Left lobe of liver (tissue), 2 donors: ENCODE measurements at regions not wholly inside any gene's neighbourhood (a gene's known extent, or its start where the extent isn't known, plus 50 kb on each side); places are given as distances from the start of the nearest gene placed in this dataset.
A peak's percentile ranks its signal among the peaks of the same experiment; 100 is the strongest.

ENCODE experiments used
- ATAC-seq: fragments of 200-7000 bp; cut with Tn5 transposase; one replicate; pipeline ENCODE4 v1.9.1; 2020; ENCODE audit warnings: mild to moderate bottlenecking, moderate library complexity
- DNase-seq: peaks from one replicate; pipeline ENCODE4 v3.0.0-alpha.2; 2020; ENCODE audit warnings: low spot score
- donor health status: DM: no; HTN: no; CAD: no; lungs with moderate emphysema.
- donor health status: DM: no; HTN: yes; CAD: no.

- ATAC-seq: no peak
- DNase-seq: no peak
Observed at GRCh38 chr5:52710310-52710971, 77.3 kb upstream of the ITGA1 start.

DNA sequence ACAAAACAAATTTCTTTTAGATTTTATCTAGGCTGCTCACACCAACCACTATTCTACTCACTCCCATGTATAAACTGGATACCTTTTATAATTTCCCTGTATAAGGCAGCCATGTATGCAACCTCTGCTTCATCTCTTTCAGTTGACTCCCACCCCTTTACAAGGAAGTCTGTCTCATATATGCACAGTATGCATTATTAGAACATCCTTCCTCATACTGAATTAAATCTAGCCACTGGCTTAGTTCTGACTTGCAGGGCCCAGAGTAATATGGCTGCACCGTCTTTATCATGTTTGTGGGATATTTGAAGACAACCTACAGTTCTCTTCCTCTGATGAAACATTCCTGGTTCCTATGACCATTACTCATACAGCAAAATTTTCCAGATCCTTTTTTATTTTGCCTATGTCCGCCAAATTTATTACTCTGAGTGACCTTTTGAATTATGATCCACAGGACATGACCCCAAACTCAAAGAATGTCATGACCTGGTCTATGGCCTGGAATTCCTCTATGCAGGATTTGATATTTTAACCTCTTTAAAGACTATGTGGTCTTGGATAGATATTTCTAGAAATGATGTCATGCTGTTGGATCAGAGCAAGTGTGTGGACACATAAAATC, 76.6 kb upstream of the ITGA1 start:
- no peak for DNase-seq
- peak; percentile 28 for ATAC-seq

DNA sequence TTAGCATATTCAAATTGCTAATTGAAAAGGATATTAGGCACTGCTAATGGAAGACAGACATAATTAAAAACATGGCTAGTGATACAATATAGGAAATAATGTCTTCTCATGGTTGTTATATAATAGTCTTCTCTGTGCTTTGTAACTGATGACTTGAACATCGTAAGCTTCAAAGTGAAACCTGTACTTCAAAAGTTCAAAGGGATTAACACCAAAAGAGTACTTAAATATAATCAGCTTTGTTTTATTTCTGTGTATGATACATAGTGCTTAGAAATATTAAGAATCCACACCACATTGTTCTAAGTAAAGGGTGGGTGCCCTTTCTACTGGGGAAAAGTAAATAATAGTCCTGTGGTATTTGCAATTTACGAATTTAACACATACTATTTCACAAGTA, 75.4 kb upstream of the ITGA1 start:
- DNase-seq (no peak), ATAC-seq (no peak)

GRCh38 chr5:52725065-52725746, 62.5 kb upstream of the ITGA1 start:
- ATAC-seq (no peak), DNase-seq (no peak)

GRCh38 chr5:52725808-52726207, 61.9 kb upstream of the ITGA1 start:
- ATAC-seq (no peak), DNase-seq (no peak)

GRCh38 chr5:52727020-52727419, 60.7 kb upstream of the ITGA1 start:
- ATAC-seq: no peak
- DNase-seq: no peak

DNA sequence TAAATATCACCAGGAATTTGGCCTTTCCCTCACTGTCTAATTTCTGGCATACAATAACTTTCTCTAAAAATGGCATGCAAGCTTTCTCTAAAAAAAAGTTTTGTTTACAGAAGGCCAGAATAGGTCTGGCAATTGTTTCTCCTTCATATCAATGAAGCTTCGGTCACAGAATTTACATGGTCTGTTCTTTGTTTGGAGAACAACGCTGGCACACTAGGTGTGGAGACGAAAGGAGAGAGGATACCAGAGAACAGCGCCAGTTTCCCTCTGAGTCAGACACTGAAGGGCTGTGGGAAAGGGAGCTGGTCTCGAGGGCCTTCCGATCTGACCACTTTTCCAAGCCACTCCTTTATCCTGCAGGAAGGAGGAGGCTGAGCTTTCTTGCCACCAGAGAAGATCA, 60.1 kb upstream of the ITGA1 start:
- DNase-seq: no peak
- peak; percentile 59 for ATAC-seq

- DNase-seq (no peak), ATAC-seq (no peak)
Observed at GRCh38 chr5:52728224-52728623, 59.5 kb upstream of the ITGA1 start.

GRCh38 chr5:52728686-52729085, 59.0 kb upstream of the ITGA1 start:
- ATAC-seq: no peak
- DNase-seq: no peak

DNA sequence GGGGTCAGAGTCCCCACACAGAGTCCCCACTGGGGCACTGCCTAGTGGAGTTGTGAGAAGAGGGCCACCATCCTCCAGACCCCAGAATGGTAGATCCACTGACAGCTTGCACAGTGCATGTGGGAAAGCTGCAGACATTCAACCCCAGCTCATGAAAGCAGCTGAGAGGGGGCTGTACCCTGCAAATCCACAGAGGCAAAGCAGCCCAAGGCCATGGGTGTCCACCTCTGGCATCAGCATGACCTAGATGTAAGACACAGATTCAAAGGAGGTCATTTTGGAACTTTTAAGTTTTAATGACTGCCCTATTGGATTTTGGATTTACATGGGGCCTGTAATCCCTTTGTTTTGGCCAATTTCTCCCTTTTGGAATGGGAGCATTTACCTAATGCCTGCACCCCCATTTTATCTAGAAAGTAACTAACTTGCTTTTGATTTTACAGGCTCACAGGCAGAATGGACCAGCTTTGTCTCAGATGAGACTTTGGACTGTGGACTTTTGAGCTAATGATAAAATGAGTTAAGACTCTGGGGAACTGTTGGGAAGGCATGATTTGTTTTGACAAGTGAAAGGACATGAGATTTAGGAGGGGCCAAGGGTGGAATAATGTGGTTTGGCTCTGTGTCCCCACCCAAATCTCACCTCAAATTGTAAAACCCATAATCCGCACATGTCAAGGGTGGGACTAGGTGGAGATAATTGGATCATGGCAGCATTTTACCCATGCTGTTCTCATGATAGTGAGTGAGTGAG, 56.3 kb upstream of the ITGA1 start:
- no peak for ATAC-seq

DNA sequence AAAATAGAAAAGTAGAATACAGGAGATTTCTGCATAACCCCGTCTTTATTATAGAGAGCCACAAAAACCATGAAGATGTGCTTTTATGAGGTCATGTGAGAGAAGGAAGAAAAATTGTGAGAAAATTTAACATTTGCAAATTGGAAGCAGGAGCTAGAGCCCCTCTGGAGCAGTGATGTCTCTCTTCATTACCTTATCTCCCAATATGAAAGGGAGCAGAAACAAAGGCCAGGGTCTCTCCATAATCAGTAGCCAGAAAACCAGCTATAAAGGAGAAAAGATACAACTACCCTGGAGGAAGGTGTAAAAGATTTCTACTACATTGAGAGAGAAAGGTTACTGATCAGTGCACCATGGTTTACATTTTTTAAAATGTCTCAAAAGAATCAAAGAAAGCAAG, 53.2 kb upstream of the ITGA1 start:
- ATAC-seq: no peak
- no peak for DNase-seq

More for the DNA sequence above, 56.3 kb upstream of the ITGA1 start:
- DNase-seq: no peak

GRCh38 chr5:52735139-52735538, 52.6 kb upstream of the ITGA1 start:
- no peak for DNase-seq
- no peak for ATAC-seq
